HepG2 (cell line): ENCODE measurements at regions not wholly inside any gene's neighbourhood (a gene's known extent, or its start where the extent isn't known, plus 50 kb on each side); places are given as distances from the start of the nearest gene placed in this dataset.

Source experiments
- CHD2 ChIP-seq: IDR thresholded peaks from 2 replicates; pipeline ENCODE4 v1.6.1; 2011; ENCODE audit warnings: low read depth, low read length, improper control_type of control experiment
- CTCF ChIP-seq: sonication (generic); formaldehyde crosslinking; IDR thresholded peaks from 2 replicates; pipeline ENCODE4 v1.5.0; 2020; ENCODE audit warnings: mild to moderate bottlenecking, missing genetic modification reagents, moderate library complexity
- MAX ChIP-seq: IDR thresholded peaks from 2 replicates; pipeline ENCODE4 v1.6.1; 2012; ENCODE audit warnings: inconsistent platforms
- ZNF782 ChIP-seq: sonication (generic); formaldehyde crosslinking; IDR thresholded peaks from 2 replicates; pipeline ENCODE4 v1.4.0; 2020; ENCODE audit warnings: missing genetic modification reagents, mild to moderate bottlenecking, borderline replicate concordance

- TF ChIP-seq CTCF (CRISPR knock-in tag) (no peak), MAX (no peak), CHD2 (no peak), ZNF782 (no peak)
Measured at GRCh38 chr5:135643881-135644766, 65.3 kb upstream of the CXCL14 start.
